ENCODE measurements at regions not wholly inside any gene's neighbourhood (a gene's known extent, or its start where the extent isn't known, plus 50 kb on each side); places are given as distances from the start of the nearest gene placed in this dataset.

- no peaks in the 10 kb centered on the region for H3K27me3 ChIP-seq (replicated peaks)
- no peak for DNase-seq
- no peak overlapping the region for H3K4me3 ChIP-seq (ENCODE audit: low read depth, low read length)
- no peaks in the 10 kb centered on the region for H3K36me3 ChIP-seq (replicated peaks)
- in situ Hi-C loops (cut with HindIII; ENCODE audit: low pct_ligation_motif_present, low sequenced_read_pairs): no loop called here
- TF ChIP-seq, protein P1, sequence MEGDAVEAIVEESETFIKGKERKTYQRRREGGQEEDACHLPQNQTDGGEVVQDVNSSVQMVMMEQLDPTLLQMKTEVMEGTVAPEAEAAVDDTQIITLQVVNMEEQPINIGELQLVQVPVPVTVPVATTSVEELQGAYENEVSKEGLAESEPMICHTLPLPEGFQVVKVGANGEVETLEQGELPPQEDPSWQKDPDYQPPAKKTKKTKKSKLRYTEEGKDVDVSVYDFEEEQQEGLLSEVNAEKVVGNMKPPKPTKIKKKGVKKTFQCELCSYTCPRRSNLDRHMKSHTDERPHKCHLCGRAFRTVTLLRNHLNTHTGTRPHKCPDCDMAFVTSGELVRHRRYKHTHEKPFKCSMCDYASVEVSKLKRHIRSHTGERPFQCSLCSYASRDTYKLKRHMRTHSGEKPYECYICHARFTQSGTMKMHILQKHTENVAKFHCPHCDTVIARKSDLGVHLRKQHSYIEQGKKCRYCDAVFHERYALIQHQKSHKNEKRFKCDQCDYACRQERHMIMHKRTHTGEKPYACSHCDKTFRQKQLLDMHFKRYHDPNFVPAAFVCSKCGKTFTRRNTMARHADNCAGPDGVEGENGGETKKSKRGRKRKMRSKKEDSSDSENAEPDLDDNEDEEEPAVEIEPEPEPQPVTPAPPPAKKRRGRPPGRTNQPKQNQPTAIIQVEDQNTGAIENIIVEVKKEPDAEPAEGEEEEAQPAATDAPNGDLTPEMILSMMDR (IDR thresholded peaks at IDR 0.05; ENCODE audit: low read depth, low read length, missing control alignments): no peak
- no peak overlapping the region for H3K27ac ChIP-seq
These were observed 1274.7 kb upstream of the CADM2 start for GRCh38 chr3:83683937-83684598.

- no peak for DNase-seq
- Histone ChIP-seq H3K27ac (no peak overlapping the region), H3K27me3 (replicated peaks) (no peaks in the 10 kb centered on the region), H3K36me3 (replicated peaks) (no peaks in the 10 kb centered on the region), H3K4me3 (ENCODE audit: low read depth, low read length) (no peak overlapping the region)
- TF ChIP-seq, protein P1 (IDR thresholded peaks at IDR 0.05; ENCODE audit: low read depth, low read length, missing control alignments): no peak
- in situ Hi-C loops (cut with HindIII; ENCODE audit: low pct_ligation_motif_present, low sequenced_read_pairs): no loop called here
These were observed 1252.1 kb upstream of the CADM2 start for GRCh38 chr3:83706669-83707068.

DNA sequence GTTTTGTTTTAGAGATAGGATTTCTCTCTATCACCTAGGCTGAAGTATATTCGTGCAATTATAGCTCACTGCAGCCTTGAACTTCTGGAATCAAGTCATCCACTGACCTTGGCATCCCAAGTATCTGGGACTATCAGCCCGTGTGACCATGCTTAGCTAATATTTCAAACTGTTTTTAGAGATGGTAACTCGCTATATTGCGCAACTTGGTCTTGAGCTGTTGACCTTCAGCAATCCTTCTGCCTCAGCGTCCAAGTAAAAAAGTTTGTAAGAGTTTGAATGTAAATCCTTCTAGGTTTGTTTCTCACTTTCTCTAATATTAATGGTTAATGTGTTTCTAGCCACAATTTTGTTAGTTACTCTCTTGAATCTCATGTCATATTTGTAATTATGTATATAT is 1243.5 kb upstream of the CADM2 start:
- H3K27me3 ChIP-seq (replicated peaks): no peaks in the 10 kb centered on the region
- in situ Hi-C loops (cut with HindIII; ENCODE audit: low pct_ligation_motif_present, low sequenced_read_pairs): no loop called here

DNA sequence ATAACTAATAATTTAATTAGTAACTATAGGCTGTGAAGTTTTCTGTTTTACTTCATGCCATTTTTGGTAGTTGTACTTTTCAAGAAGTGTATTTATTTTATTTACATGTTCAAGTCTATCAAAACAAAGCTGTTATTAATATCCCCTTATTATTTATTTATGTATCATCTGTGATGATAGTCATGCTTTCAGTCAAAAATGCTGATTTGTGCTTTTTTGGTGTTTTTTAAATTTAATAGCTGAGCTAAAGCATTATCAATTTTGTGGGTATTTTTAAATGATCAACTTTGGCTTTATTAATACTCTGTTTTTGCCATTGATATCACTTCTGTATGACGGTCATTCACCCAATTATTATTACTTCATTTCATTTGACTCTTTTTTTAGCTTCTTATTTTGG is 1229.2 kb upstream of the CADM2 start:
- Histone ChIP-seq H3K27me3 (replicated peaks) (no peaks in the 10 kb centered on the region), H3K4me3 (ENCODE audit: low read depth, low read length) (no peak overlapping the region), H3K27ac (no peak overlapping the region), H3K36me3 (replicated peaks) (no peaks in the 10 kb centered on the region)
- TF ChIP-seq, protein P1 (IDR thresholded peaks at IDR 0.05; ENCODE audit: low read depth, low read length, missing control alignments): no peak
- DNase-seq: no peak
- in situ Hi-C loops (cut with HindIII; ENCODE audit: low pct_ligation_motif_present, low sequenced_read_pairs): no loop called here

More for the DNA sequence above, 1243.5 kb upstream of the CADM2 start:
- no peak for DNase-seq
- Histone ChIP-seq H3K4me3 (ENCODE audit: low read depth, low read length) (no peak overlapping the region), H3K36me3 (replicated peaks) (no peaks in the 10 kb centered on the region), H3K27ac (no peak overlapping the region)
- TF ChIP-seq, protein P1 (IDR thresholded peaks at IDR 0.05; ENCODE audit: low read depth, low read length, missing control alignments): no peak

DNA sequence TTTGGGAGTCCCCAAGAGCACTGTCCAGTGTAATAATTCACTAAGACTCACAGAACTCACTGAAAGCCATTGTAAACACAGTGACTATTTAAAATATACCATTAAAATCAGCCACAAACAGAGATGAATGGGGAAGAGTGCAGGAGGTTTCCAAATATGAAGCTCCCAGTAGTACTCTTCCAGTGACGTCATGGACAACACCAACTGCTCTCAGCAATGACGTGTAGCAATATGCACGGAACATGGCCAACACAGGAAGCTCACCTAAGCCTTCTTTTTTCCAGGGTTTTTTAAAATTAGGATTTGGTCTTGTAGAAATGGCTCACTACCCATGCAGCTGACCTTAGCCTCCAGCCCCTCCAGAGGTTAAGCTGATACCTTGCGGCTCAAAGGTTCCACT is 1224.1 kb upstream of the CADM2 start:
- H3K36me3 ChIP-seq (replicated peaks): no peaks in the 10 kb centered on the region
- H3K27me3 ChIP-seq (replicated peaks): no peaks in the 10 kb centered on the region
- no peak overlapping the region for H3K27ac ChIP-seq
- TF ChIP-seq, protein P1 (IDR thresholded peaks at IDR 0.05; ENCODE audit: low read depth, low read length, missing control alignments): no peak
- DNase-seq: no peak
- H3K4me3 ChIP-seq (ENCODE audit: low read depth, low read length): no peak overlapping the region
- in situ Hi-C loops (cut with HindIII; ENCODE audit: low pct_ligation_motif_present, low sequenced_read_pairs): no loop called here

- TF ChIP-seq, protein P1 (IDR thresholded peaks at IDR 0.05; ENCODE audit: low read depth, low read length, missing control alignments): no peak
- Histone ChIP-seq H3K36me3 (replicated peaks) (no peaks in the 10 kb centered on the region), H3K4me3 (ENCODE audit: low read depth, low read length) (no peak overlapping the region), H3K27me3 (replicated peaks) (no peaks in the 10 kb centered on the region), H3K27ac (no peak overlapping the region)
- DNase-seq: no peak
- in situ Hi-C loops (cut with HindIII; ENCODE audit: low pct_ligation_motif_present, low sequenced_read_pairs): no loop called here
These were observed 1220.6 kb upstream of the CADM2 start for GRCh38 chr3:83738202-83738601.

All from brain microvascular endothelial cell (primary cell).